ENCODE measurements at regions not wholly inside any gene's neighbourhood (a gene's known extent, or its start where the extent isn't known, plus 50 kb on each side); places are given as distances from the start of the nearest gene placed in this dataset.

DNA sequence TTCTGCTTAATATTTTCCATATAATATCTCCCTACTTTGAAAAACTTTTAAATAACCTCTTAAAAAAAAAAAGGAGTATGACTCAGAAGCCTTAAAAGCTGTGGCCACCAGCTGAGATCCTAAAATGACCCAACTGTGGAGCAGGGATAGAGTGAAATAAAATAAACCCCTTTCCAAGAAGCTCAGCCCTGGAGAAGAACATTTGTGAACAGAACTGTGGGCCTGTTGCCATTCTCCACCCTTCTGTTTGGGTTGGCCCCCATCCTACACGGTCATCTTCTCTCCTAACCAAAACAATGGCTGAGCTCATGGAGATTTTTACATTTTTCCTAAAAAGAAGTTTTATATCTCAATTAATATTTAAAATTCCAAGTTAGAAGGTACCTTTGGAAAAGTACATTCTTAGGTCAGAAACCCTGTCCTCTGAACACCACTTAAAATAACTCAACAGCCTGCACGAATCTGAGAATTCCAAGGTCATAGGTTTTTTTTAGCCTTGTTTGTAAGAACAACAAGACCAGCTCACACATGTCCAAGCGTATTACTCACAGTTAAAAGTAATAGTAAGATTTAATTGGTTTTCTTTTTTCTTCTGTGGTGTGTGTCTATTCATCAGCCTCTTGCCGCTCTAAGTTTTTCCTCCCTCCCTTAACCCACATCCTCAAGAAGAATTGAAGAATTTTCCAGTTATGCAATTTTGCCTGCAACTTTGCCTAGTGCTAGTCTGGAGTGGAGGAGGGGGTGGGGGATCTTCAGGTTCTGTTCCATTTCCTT, 107.7 kb upstream of the ERRFI1 start:
- Histone ChIP-seq H3K27me3 (no peaks in the 10 kb centered on the region), H3K36me3 (no peaks in the 10 kb centered on the region), H3K4me3 (no peak overlapping the region), H3K9me3 (no peaks in the 10 kb centered on the region), H3K27ac (peak overlapping the region in 1 of 2 donors; percentile 71), H3K4me1 (ENCODE audit: insufficient read depth) (peaks cover 22% of the 10 kb centered on the region)
- 3 to 6% (median 5%) methylated on average over 4 of the region's 4 CpGs for WGBS, 3 donors
- intact Hi-C loops (cut with DNase I) = loop anchor here in 2 of 4 donors (10.0 kb wide), 2 partner anchors 59 to 99 kb away; no protein-coding TSS in a partner anchor
- DNase-seq = peak; percentile 83 to 90 (median 87)
- TF ChIP-seq POLR2A (IDR thresholded peaks at IDR 0.05) (no peak), EP300 (IDR thresholded peaks at IDR 0.05) (peak; percentile 20)
- TF ChIP-seq, protein P1, sequence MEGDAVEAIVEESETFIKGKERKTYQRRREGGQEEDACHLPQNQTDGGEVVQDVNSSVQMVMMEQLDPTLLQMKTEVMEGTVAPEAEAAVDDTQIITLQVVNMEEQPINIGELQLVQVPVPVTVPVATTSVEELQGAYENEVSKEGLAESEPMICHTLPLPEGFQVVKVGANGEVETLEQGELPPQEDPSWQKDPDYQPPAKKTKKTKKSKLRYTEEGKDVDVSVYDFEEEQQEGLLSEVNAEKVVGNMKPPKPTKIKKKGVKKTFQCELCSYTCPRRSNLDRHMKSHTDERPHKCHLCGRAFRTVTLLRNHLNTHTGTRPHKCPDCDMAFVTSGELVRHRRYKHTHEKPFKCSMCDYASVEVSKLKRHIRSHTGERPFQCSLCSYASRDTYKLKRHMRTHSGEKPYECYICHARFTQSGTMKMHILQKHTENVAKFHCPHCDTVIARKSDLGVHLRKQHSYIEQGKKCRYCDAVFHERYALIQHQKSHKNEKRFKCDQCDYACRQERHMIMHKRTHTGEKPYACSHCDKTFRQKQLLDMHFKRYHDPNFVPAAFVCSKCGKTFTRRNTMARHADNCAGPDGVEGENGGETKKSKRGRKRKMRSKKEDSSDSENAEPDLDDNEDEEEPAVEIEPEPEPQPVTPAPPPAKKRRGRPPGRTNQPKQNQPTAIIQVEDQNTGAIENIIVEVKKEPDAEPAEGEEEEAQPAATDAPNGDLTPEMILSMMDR (IDR thresholded peaks at IDR 0.05) = no peak

- intact Hi-C loops (cut with DNase I) = loop anchor here in 2 of 4 donors (10.0 kb wide), 2 partner anchors 58 to 98 kb away; no protein-coding TSS in a partner anchor
- Histone ChIP-seq H3K36me3 (no peaks in the 10 kb centered on the region), H3K27me3 (no peaks in the 10 kb centered on the region), H3K27ac (peak overlapping the region; percentile 14 to 71), H3K4me3 (no peak overlapping the region), H3K4me1 (ENCODE audit: insufficient read depth) (peaks cover 22% of the 10 kb centered on the region), H3K9me3 (no peaks in the 10 kb centered on the region)
- peak in 4 of 5 donors; percentile 42 to 56 (median 46) for DNase-seq
- TF ChIP-seq, protein P1 (IDR thresholded peaks at IDR 0.05) = no peak
- TF ChIP-seq EP300 (IDR thresholded peaks at IDR 0.05) (no peak), POLR2A (IDR thresholded peaks at IDR 0.05) (no peak)
- WGBS, 3 donors = 7 to 15% (median 12%) methylated on average over 5 of the region's 5 CpGs
Measured at GRCh38 chr1:8133190-8133589, 107.1 kb upstream of the ERRFI1 start.

DNA sequence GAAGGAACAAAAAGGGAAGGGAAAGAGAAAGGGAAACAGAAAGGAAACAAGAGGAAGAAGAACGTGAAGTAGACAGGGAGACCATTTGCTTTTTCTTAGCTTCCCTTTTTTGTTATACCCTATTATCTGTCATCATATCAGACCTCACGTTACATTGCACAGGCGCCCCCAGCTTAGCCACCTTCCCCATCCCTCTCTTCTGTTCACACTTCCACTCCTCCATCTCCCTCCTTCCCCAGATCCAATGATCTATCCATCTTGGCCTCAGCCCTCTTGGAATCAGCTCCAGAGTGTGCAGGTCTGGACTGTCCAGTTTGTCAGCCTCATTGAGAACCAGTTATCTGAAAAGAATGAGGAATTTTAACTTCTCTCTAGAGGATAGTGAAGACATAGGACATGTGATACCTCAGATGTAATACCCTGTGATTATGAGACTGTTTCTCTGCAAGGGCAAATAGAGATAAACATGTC, 101.1 kb upstream of the ERRFI1 start:
- H3K4me1 ChIP-seq (ENCODE audit: insufficient read depth) = no peaks in the 10 kb centered on the region
- no peaks in the 10 kb centered on the region for H3K9me3 ChIP-seq
- 82 to 95% (median 88%) methylated on average over 3 of the region's 3 CpGs for WGBS, 3 donors
- intact Hi-C loops (cut with DNase I) = no loop called here
- DNase-seq = no peak
- H3K36me3 ChIP-seq = no peaks in the 10 kb centered on the region
- TF ChIP-seq POLR2A (IDR thresholded peaks at IDR 0.05) = no peak
- TF ChIP-seq EP300 (IDR thresholded peaks at IDR 0.05) = no peak
- TF ChIP-seq, protein P1 (IDR thresholded peaks at IDR 0.05) = no peak
- no peak overlapping the region for H3K27ac ChIP-seq
- no peak overlapping the region for H3K4me3 ChIP-seq
- no peaks in the 10 kb centered on the region for H3K27me3 ChIP-seq

DNA sequence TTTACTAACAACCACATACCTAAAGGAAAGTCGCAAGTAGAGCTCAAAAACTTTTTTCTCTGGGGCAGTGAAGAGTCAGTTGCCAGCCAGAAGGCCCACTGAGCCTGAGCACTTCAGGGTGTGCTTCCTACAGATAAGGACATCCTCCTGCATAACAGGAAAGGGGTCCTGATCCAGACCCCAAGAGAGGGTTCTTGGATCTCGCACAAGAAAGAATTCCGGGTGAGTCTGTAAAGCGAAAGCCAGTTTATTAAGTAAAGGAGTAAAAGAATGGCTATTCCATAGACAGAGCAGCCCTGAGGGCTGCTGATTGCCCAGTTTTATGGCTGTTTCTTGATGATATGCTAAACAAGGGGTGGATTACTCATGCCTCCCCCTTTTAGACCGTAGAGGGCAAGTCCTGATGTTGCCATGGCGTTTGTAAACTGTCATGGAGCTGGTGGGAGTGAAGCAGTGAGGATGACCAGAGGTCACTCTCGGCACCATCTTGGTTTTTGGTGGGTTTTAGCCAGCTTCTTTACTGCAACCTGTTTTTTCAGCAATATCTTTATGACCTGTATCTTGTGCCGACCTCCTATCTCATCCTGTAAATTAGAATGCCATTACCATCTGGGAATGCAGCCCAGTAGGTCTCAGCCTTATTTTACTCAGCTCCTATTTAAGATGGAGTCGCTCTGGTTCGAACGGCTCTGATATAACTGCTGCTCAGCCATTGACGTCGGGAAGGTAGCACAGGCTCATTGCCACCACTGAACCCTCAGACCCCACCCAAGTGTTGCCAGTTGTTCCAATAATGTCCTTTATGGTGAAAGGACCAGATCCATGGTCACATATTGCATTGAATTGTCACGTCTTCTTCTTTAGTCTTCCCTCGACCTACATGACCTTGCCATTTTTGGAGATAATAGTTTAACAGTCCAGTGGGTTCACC, 96.6 kb upstream of the ERRFI1 start:
- Histone ChIP-seq H3K36me3 (no peaks in the 10 kb centered on the region), H3K9me3 (no peaks in the 10 kb centered on the region), H3K4me3 (no peak overlapping the region), H3K4me1 (ENCODE audit: insufficient read depth) (peaks cover 18% of the 10 kb centered on the region), H3K27ac (peak overlapping the region; percentile 8 to 79), H3K27me3 (no peaks in the 10 kb centered on the region)
- 74 to 87% (median 76%) methylated on average over 15 of the region's 15 CpGs for WGBS, 3 donors
- no peak for DNase-seq
- intact Hi-C loops (cut with DNase I) = loop anchor here in 1 of 4 donors (5.0 kb wide), 1 partner anchor 80 kb away; no protein-coding TSS in a partner anchor
- TF ChIP-seq, protein P1 (IDR thresholded peaks at IDR 0.05) = no peak
- TF ChIP-seq EP300 (IDR thresholded peaks at IDR 0.05) (no peak), POLR2A (IDR thresholded peaks at IDR 0.05) (no peak)

Measured in ovary (tissue), 7 donors.